Heart left ventricle (tissue), 16 donors: ENCODE measurements at regions not wholly inside any gene's neighbourhood (a gene's known extent, or its start where the extent isn't known, plus 50 kb on each side); places are given as distances from the start of the nearest gene placed in this dataset.

Source experiments
- ATAC-seq, 4 donors: fragments of 200-7000 bp; cut with Tn5 transposase; one replicate each; pipeline ENCODE4 v1.9.1; 2020 to 2022; ENCODE audit warnings: moderate library complexity in 4 of 4, mild to moderate bottlenecking in 3 of 4, moderate number of reproducible peaks in 1 of 4
- DNase-seq, 5 donors: peaks; one replicate each; pipeline ENCODE4 v3.0.0-alpha.2; 2020
- H3K27ac ChIP-seq, 12 donors: fragments of 200-600 bp; sonication (generic) in 4 of 12; one replicate each; pipeline versions ENCODE4 v1.5.0 to v1.8.0; 2016 to 2022; ENCODE audit warnings: mild to moderate bottlenecking in 2 of 12
- H3K27me3 ChIP-seq, 9 donors: fragments of 200-600 bp; sonication (generic) in 2 of 9; one replicate each; pipeline versions ENCODE4 v1.5.1 to v1.8.0; 2016 to 2022; ENCODE audit warnings: mild to moderate bottlenecking in 3 of 9
- H3K36me3 ChIP-seq, 9 donors: fragments of 200-600 bp; sonication (generic) in 2 of 9; one replicate each; pipeline versions ENCODE4 v1.5.0 to v1.8.0; 2018 to 2022; ENCODE audit warnings: mild to moderate bottlenecking in 2 of 9
- H3K4me1 ChIP-seq, 12 donors: fragments of 200-600 bp; sonication (generic) in 4 of 12; one replicate each; pipeline versions ENCODE4 v1.5.0 to v1.8.0; 2016 to 2022; ENCODE audit warnings: mild to moderate bottlenecking in 3 of 12
- H3K4me3 ChIP-seq, 12 donors: fragments of 200-600 bp; sonication (generic) in 4 of 12; one replicate each; pipeline versions ENCODE4 v1.5.0 to v1.8.0; 2017 to 2022; ENCODE audit warnings: mild to moderate bottlenecking in 9 of 12, moderate library complexity in 4 of 12
- H3K9me3 ChIP-seq, 12 donors: fragments of 200-600 bp; sonication (generic) in 4 of 12; one replicate each; pipeline versions ENCODE4 v1.5.0 to v1.8.0; 2016 to 2022; ENCODE audit warnings: mild to moderate bottlenecking in 1 of 12
- POLR2A ChIP-seq, 2 donors: fragments of 450-650 bp; IDR thresholded peaks; one replicate each; pipeline ENCODE4 v1.6.1; 2017; ENCODE audit warnings: antibody characterized with exemption in 2 of 2, mild to moderate bottlenecking in 2 of 2, moderate library complexity in 2 of 2
- WGBS, 4 donors: extraction: QIAGEN DNeasy Blood & Tissue Kit in 2 of 4; methylation state at CpG; one replicate each; pipeline versions ENCODE4 v1.1.5 to v1.1.7; 2013 to 2018; 5-methylcytosine and 5-hydroxymethylcytosine counted together
- intact Hi-C, 10 donors: fragments of 100-400 bp; cut with DNase I; formaldehyde crosslinking; loops; one replicate each; pipeline versions ENCODE4 v1.11.1 to v1.14.2; 2022
- TF ChIP-seq, protein P1 (sequence below), 12 donors: fragments of 200-600 bp; sonication (generic) in 4 of 12; IDR thresholded peaks; one replicate each; pipeline versions ENCODE4 v1.5.0 to v1.8.0; 2018 to 2022; ENCODE audit warnings: antibody characterized with exemption in 12 of 12, mild to moderate bottlenecking in 5 of 12
- donor health status: ischemic (EF 13 %, LVEDD 7.1; RV severe dilation, severe dysfunction).
- donor health status: healthy with polysubstance abuse.
- donor health status: DM: no; HTN: yes; CAD: no.
- donor health status: DM: no; HTN: no; CAD: no.
- donor health status: ischemic (EF 25% LVEDD 6.9; RV normal size, moderate dysfunction).
- donor health status: ischemic (EF 25% LVEDD 5.7; RV mildly dilated, moderate dysfunction).
- donor health status: healthy.
- donor health status: DM: yes; HTN: yes; CAD: no.
- donor health status: ischemic (EF 35%, LVEDD 5.7; RV mildly dilated, moderate dysfunction).
- donor health status: nonischemic (EF 11% LVEDD 7.7; RV severe dilation, severe dysfunction).
- donor health status: DM: yes; HTN: yes; CAD: no.
- donor health status: PGD.
- donor health status: ischemic (EF 29% LVEDD 5.4; RV normal size, mild dysfunction).
- donor health status: nonischemic (EF 23%, LVEDD 6.1; RV moderate dilation, normal function).

DNA sequence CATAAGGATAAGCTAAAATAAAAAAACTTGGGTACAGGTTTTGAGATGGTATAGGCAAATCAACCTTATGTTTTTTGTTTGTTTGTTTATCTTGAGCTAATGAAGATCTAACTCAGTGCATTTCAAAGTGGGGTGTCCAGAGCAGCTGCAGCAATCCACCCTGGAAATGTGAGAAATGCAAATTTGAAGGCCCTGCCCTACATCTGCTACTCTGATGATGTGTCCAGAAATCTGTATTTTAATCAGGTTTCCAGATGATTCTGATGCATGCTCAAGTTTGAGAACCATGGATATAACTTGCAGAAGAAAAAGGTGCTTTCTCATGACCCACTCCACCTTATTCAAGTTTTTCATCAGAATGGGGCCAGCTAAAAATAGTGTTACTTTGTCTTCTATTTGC lies 467.0 kb downstream of the NTRK2 start:
- Histone ChIP-seq H3K36me3 (no peaks in the 10 kb centered on the region), H3K4me1 (no peaks in the 10 kb centered on the region), H3K27ac (no peak overlapping the region), H3K27me3 (no peaks in the 10 kb centered on the region), H3K9me3 (peaks cover 0 to 2% (median 0%) of the 10 kb centered on the region in 12 donors), H3K4me3 (no peak overlapping the region)
- no peak for TF ChIP-seq POLR2A (IDR thresholded peaks at IDR 0.05)
- TF ChIP-seq, protein P1, sequence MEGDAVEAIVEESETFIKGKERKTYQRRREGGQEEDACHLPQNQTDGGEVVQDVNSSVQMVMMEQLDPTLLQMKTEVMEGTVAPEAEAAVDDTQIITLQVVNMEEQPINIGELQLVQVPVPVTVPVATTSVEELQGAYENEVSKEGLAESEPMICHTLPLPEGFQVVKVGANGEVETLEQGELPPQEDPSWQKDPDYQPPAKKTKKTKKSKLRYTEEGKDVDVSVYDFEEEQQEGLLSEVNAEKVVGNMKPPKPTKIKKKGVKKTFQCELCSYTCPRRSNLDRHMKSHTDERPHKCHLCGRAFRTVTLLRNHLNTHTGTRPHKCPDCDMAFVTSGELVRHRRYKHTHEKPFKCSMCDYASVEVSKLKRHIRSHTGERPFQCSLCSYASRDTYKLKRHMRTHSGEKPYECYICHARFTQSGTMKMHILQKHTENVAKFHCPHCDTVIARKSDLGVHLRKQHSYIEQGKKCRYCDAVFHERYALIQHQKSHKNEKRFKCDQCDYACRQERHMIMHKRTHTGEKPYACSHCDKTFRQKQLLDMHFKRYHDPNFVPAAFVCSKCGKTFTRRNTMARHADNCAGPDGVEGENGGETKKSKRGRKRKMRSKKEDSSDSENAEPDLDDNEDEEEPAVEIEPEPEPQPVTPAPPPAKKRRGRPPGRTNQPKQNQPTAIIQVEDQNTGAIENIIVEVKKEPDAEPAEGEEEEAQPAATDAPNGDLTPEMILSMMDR (IDR thresholded peaks at IDR 0.05), result no peak
- intact Hi-C loops, result no loop called here
- no peak for DNase-seq
- no peak for ATAC-seq

DNA sequence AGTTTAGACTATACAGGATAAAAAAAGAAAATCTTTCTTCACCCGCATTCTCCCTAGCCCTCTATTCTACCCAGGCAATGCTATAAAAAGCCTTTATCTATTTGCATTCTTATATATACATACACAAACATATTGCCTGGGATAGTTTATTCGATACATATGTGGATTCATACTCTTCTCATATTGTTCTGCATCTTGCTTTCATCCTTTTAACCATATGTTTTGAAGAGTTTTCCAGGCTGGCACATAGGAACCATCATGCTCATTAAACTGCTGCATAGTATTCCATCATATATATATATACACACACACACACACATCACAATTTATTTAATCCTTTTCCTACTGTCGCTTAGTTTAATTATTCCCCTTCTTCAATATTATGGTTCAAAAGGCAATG lies 461.2 kb downstream of the NTRK2 start:
- H3K4me1 ChIP-seq, result no peaks in the 10 kb centered on the region
- no peaks in the 10 kb centered on the region for H3K36me3 ChIP-seq
- TF ChIP-seq POLR2A (IDR thresholded peaks at IDR 0.05), result no peak
- DNase-seq (no peak), ATAC-seq (no peak)
- H3K9me3 ChIP-seq, result peaks cover 0 to 2% (median 0%) of the 10 kb centered on the region in 12 donors
- intact Hi-C loops, result loop anchor here in 1 of 10 donors (5.0 kb wide), 1 partner anchor 52 kb away; no protein-coding TSS in a partner anchor
- peaks cover 0 to 3% (median 0%) of the 10 kb centered on the region in 9 donors for H3K27me3 ChIP-seq
- H3K4me3 ChIP-seq, result no peak overlapping the region
- H3K27ac ChIP-seq, result no peak overlapping the region
- WGBS, 4 donors, result 93 to 97% (median 94%) methylated on average over 3 of the region's 3 CpGs

DNA sequence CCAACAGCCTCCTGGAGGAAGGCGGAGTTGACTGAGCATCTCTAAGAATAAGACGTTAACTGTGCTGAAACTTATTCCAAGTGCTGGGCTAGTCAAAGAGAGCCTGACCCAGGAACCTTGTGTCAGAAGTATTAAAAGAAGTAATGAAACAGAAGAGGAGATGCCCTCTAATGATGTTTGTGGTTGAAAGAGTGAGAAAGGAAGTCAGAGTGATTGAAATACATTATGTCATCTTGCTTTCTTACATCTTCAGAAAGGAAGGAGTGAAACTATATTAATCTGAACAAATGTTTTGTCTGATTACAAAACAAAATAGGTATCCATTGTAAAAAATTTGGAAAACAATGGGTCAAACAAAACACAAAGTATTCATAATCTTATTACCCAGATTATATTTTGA lies 460.7 kb downstream of the NTRK2 start:
- TF ChIP-seq, protein P1 (IDR thresholded peaks at IDR 0.05), result no peak
- TF ChIP-seq POLR2A (IDR thresholded peaks at IDR 0.05), result no peak

DNA sequence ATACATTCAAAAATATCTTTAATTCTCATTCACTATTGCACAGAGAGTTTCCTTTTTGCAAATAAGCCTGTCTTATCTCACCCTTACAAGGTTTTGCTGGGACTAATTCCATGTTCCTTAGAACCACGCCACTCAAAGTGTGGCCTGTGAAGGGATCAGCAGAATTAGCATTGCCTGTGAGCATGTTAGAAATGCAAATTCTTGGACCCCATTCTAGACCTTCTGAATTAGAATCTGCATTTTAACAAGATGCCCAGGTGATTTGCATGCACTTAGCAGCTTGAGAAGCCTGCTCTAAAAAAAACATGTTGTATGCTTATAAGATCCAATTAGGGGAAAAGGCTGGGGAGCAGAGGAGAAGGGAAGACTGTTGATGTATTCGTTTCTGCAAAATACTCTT lies 460.0 kb downstream of the NTRK2 start:
- no peak for ATAC-seq
- intact Hi-C loops, result loop anchor here in 1 of 10 donors (10.0 kb wide), 1 partner anchor 155 kb away; no protein-coding TSS in a partner anchor
- DNase-seq, result no peak
- Histone ChIP-seq H3K4me1 (no peaks in the 10 kb centered on the region), H3K36me3 (no peaks in the 10 kb centered on the region), H3K27ac (no peak overlapping the region), H3K27me3 (peaks cover 0 to 3% (median 0%) of the 10 kb centered on the region in 9 donors), H3K9me3 (no peaks in the 10 kb centered on the region), H3K4me3 (no peak overlapping the region)
- TF ChIP-seq POLR2A (IDR thresholded peaks at IDR 0.05), result no peak
- WGBS, 4 donors, result 45 to 87% (median 81%) methylated on average over 2 of the region's 2 CpGs

More for the DNA sequence above, 460.7 kb downstream of the NTRK2 start:
- Histone ChIP-seq H3K9me3 (peaks cover 0 to 1% (median 0%) of the 10 kb centered on the region in 12 donors), H3K4me1 (no peaks in the 10 kb centered on the region), H3K36me3 (no peaks in the 10 kb centered on the region), H3K4me3 (no peak overlapping the region), H3K27ac (no peak overlapping the region), H3K27me3 (peaks cover 0 to 3% (median 0%) of the 10 kb centered on the region in 9 donors)
- 69 to 83% (median 81%) methylated on average over 2 of the region's 2 CpGs for WGBS, 4 donors
- DNase-seq (no peak), ATAC-seq (no peak)
- intact Hi-C loops, result loop anchor here in 1 of 10 donors (5.0 kb wide), 1 partner anchor 52 kb away; no protein-coding TSS in a partner anchor

DNA sequence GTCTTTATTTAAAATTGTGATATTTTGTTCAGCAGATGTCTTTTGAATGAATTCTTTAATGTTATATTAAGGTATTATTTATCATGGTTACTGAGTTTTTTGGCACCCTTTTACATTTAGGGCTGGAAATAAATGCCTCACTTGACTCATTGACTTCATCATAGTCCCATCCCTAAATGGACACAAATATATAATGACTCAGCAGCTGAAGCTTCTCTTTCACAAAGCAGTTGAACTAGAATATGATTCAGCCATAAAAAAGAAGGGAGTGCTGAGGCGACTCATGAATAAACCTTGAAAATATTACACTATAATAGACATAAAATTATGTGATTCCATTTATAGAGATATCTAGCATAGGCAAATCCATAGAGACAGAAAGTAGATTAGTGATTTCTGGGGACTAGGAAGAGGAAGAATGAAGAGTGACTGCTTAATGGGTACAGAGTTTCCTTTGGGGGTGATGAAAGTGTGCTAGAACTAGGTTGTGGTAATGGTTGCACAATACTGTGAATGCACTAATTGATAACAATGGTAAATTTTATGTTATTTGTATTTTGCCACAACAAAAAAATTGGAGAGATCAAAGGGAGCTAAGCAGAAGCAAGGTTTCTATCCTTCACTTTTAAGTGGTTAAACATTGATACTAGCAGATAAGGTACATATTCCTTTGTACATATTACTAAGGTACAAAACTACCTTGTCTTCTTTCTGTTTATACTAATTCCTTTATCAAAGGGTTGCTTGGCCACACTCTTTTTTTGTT lies 449.6 kb downstream of the NTRK2 start:
- DNase-seq (no peak), ATAC-seq (no peak)
- H3K4me1 ChIP-seq, result no peaks in the 10 kb centered on the region
- 86 to 92% (median 89%) methylated on average over 1 of the region's 1 CpG for WGBS, 4 donors
- H3K4me3 ChIP-seq, result no peak overlapping the region
- no peaks in the 10 kb centered on the region for H3K36me3 ChIP-seq
- intact Hi-C loops, result loop anchor here in 1 of 10 donors (10.0 kb wide), 1 partner anchor 486 kb away; no protein-coding TSS in a partner anchor
- TF ChIP-seq POLR2A (IDR thresholded peaks at IDR 0.05), result no peak
- TF ChIP-seq, protein P1 (IDR thresholded peaks at IDR 0.05), result no peak
- H3K9me3 ChIP-seq, result peaks cover 0 to 8% (median 0%) of the 10 kb centered on the region in 12 donors
- H3K27ac ChIP-seq, result no peak overlapping the region
- H3K27me3 ChIP-seq, result peaks cover 0 to 3% (median 0%) of the 10 kb centered on the region in 9 donors
